Heart right ventricle (tissue), 16 donors: ENCODE measurements at regions not wholly inside any gene's neighbourhood (a gene's known extent, or its start where the extent isn't known, plus 50 kb on each side); places are given as distances from the start of the nearest gene placed in this dataset.
A peak's percentile ranks its signal among the peaks of the same experiment; 100 is the strongest.
"Not testable (repeated sequence)": the region's sequence is repeated elsewhere in the genome, so short reads cannot be mapped to it uniquely, and the experiment has no call there.

Experiments
- ATAC-seq, 8 donors: fragments of 200-7000 bp; cut with Tn5 transposase; one replicate each; pipeline ENCODE4 v1.9.1; 2020; ENCODE audit warnings: mild to moderate bottlenecking in 8 of 8, moderate library complexity in 8 of 8, moderate number of reproducible peaks in 1 of 8
- DNase-seq, 2 donors: peaks; one replicate each; pipeline ENCODE4 v3.0.0-alpha.2; 2020
- H3K27ac ChIP-seq, 10 donors: fragments of 200-600 bp; sonication (generic) in 2 of 10; one replicate each; pipeline versions ENCODE4 v1.5.0 to v1.8.0; 2020 to 2022; ENCODE audit warnings: mild to moderate bottlenecking in 3 of 10
- H3K27me3 ChIP-seq, 7 donors: fragments of 200-600 bp; one replicate each; pipeline ENCODE4 v1.8.0; 2021 to 2022; ENCODE audit warnings: mild to moderate bottlenecking in 2 of 7
- H3K36me3 ChIP-seq, 9 donors: fragments of 200-600 bp; sonication (generic) in 1 of 9; one replicate each; pipeline versions ENCODE4 v1.5.0 to v1.8.0; 2020 to 2022; ENCODE audit warnings: mild to moderate bottlenecking in 2 of 9
- H3K4me1 ChIP-seq, 9 donors: fragments of 200-600 bp; sonication (generic) in 1 of 9; one replicate each; pipeline versions ENCODE4 v1.5.0 to v1.8.0; 2020 to 2022; ENCODE audit warnings: mild to moderate bottlenecking in 4 of 9
- H3K4me3 ChIP-seq, 10 donors: fragments of 200-600 bp; sonication (generic) in 2 of 10; one replicate each; pipeline versions ENCODE4 v1.5.0 to v1.8.0; 2020 to 2022; ENCODE audit warnings: mild to moderate bottlenecking in 7 of 10, moderate library complexity in 2 of 10
- H3K9me3 ChIP-seq, 11 donors: fragments of 200-600 bp in 10 of 11; sonication (generic) in 2 of 11; one replicate each; pipeline versions ENCODE4 v1.5.0 to v1.8.0; 2013 to 2022; ENCODE audit warnings: mild to moderate bottlenecking in 2 of 11, control low read depth in 1 of 11, moderate library complexity in 1 of 11
- WGBS, 2 donors: extraction: QIAGEN DNeasy Blood & Tissue Kit; methylation state at CpG; one replicate each; pipeline ENCODE4 v1.1.7; 2013; ENCODE audit warnings: inconsistent platforms in 1 of 2; 5-methylcytosine and 5-hydroxymethylcytosine counted together
- intact Hi-C, 10 donors: fragments of 100-400 bp; cut with DNase I; formaldehyde crosslinking; loops; one replicate each; pipeline versions ENCODE4 v1.11.1 to v1.14.2; 2022
- TF ChIP-seq, protein P1 (sequence below), 9 donors: fragments of 200-600 bp; sonication (generic) in 2 of 9; IDR thresholded peaks; one replicate each; pipeline versions ENCODE4 v1.5.0 to v1.8.0; 2021 to 2022; ENCODE audit warnings: antibody characterized with exemption in 9 of 9, mild to moderate bottlenecking in 5 of 9, moderate library complexity in 1 of 9
- donor health status: Arrhythmogenic right ventricular cardiomyopathy.
- donor health status: ischemic (EF 13 %, LVEDD 7.1; RV severe dilation, severe dysfunction).
- donor health status: healthy with polysubstance abuse.
- donor health status: DM: no; HTN: yes; CAD: no.
- donor health status: DM: no; HTN: no; CAD: no.
- donor health status: ischemic (EF 25% LVEDD 6.9; RV normal size, moderate dysfunction).
- donor health status: ischemic (EF 25% LVEDD 5.7; RV mildly dilated, moderate dysfunction).
- donor health status: healthy.
- donor health status: DM: yes; HTN: yes; CAD: no.
- donor health status: Ischemic cardiomyopathy.
- donor health status: ischemic (EF 35%, LVEDD 5.7; RV mildly dilated, moderate dysfunction).
- donor health status: nonischemic (EF 11% LVEDD 7.7; RV severe dilation, severe dysfunction).
- donor health status: DM: yes; HTN: yes; CAD: no.
- donor health status: PGD.
- donor health status: ischemic (EF 29% LVEDD 5.4; RV normal size, mild dysfunction).
- donor health status: nonischemic (EF 23%, LVEDD 6.1; RV moderate dilation, normal function).

GRCh38 chr3:23723141-23723540, 82.6 kb upstream of the UBE2E1 start:
- ATAC-seq = no peak
- intact Hi-C loops = no loop called here

DNA sequence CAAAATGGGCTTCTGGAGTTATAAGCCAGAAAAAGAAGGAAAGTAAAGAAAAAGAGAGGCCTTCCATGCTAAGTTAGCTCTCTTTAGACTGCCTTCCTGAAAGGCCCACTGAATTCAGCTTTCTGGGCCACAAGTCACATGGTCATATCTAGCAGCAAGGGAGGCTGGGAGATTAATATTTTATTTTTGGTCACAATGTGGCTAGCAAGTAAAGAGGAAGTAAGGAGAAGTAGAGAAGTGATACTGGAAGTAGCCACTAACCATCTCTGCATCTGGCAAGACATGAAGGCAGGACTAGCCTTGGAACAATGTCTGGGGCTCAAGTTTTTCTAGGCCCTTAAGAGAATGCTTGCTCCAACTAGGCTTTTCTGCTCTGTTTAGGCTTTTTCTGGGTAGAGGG, 81.8 kb upstream of the UBE2E1 start:
- DNase-seq (no peak), ATAC-seq (no peak)
- no peaks in the 10 kb centered on the region for H3K27me3 ChIP-seq
- H3K9me3 ChIP-seq = peaks cover 0 to 5% (median 0%) of the 10 kb centered on the region in 11 donors
- TF ChIP-seq, protein P1, sequence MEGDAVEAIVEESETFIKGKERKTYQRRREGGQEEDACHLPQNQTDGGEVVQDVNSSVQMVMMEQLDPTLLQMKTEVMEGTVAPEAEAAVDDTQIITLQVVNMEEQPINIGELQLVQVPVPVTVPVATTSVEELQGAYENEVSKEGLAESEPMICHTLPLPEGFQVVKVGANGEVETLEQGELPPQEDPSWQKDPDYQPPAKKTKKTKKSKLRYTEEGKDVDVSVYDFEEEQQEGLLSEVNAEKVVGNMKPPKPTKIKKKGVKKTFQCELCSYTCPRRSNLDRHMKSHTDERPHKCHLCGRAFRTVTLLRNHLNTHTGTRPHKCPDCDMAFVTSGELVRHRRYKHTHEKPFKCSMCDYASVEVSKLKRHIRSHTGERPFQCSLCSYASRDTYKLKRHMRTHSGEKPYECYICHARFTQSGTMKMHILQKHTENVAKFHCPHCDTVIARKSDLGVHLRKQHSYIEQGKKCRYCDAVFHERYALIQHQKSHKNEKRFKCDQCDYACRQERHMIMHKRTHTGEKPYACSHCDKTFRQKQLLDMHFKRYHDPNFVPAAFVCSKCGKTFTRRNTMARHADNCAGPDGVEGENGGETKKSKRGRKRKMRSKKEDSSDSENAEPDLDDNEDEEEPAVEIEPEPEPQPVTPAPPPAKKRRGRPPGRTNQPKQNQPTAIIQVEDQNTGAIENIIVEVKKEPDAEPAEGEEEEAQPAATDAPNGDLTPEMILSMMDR (IDR thresholded peaks at IDR 0.05) = no peak
- peak overlapping the region in 1 of 10 donors; percentile 26 for H3K27ac ChIP-seq
- no peak overlapping the region for H3K4me3 ChIP-seq
- H3K4me1 ChIP-seq = peaks cover 0 to 10% (median 0%) of the 10 kb centered on the region in 9 donors
- H3K36me3 ChIP-seq = no peaks in the 10 kb centered on the region
- intact Hi-C loops = no loop called here

More at GRCh38 chr3:23723141-23723540, 82.6 kb upstream of the UBE2E1 start:
- no peak for DNase-seq
- Histone ChIP-seq H3K4me3 (no peak overlapping the region), H3K27ac (no peak overlapping the region), H3K9me3 (peaks cover 0 to 5% (median 0%) of the 10 kb centered on the region in 11 donors), H3K4me1 (peaks cover 0 to 10% (median 0%) of the 10 kb centered on the region in 9 donors), H3K36me3 (no peaks in the 10 kb centered on the region), H3K27me3 (no peaks in the 10 kb centered on the region)
- TF ChIP-seq, protein P1 (IDR thresholded peaks at IDR 0.05) = no peak
- 95 to 96% methylated on average over 5 of the region's 5 CpGs for WGBS, 2 donors

DNA sequence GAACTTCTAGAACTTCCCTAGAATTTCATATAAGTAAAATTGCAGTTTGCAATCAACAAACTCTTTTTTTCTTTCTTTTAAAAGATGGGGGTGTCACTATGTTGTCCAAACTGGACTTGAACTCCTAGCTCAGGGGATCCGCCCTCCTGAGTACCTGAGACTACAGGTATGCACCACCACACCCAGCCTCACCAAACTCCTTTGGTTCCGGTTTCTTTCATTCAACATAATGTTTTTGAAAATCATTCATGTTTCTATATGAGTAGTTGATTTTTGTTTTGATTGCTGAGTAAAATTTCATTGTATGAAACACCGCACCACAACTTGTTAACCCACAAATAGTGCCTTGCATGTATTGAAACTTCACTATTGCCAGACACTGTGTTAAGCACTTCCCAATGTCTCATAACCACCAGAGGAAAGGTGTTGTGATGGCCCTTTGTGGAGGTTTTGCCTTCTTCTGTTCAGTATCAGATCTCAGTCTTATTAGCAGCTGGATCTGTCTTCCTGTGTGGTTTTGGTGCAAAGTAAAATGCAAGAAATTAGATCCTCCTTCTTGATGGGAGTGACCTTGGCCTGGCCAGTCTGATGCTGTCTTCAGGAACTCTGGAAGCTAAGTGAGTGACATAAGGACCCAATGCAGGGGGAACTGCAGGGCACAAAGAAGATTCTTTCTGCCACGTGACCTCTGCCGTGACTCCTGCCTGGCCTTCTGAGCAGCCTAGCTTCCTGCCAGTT, 78.8 kb upstream of the UBE2E1 start:
- H3K9me3 ChIP-seq = peaks cover 0 to 5% (median 0%) of the 10 kb centered on the region in 11 donors
- no peak overlapping the region for H3K4me3 ChIP-seq
- WGBS, 2 donors = 81 to 87% methylated on average over 5 of the region's 5 CpGs
- intact Hi-C loops = no loop called here
- H3K36me3 ChIP-seq = no peaks in the 10 kb centered on the region
- H3K4me1 ChIP-seq = peaks cover 0 to 11% (median 4%) of the 10 kb centered on the region in 9 donors
- ATAC-seq = no peak
- TF ChIP-seq, protein P1 (IDR thresholded peaks at IDR 0.05) = no peak
- no peaks in the 10 kb centered on the region for H3K27me3 ChIP-seq
- no peak overlapping the region for H3K27ac ChIP-seq
- no peak for DNase-seq

- TF ChIP-seq, protein P1 (IDR thresholded peaks at IDR 0.05) = no peak
- DNase-seq = no peak
- intact Hi-C loops = no loop called here
- 88 to 93% methylated on average over 4 of the region's 4 CpGs for WGBS, 2 donors
- H3K27ac ChIP-seq = no peak overlapping the region
- ATAC-seq = no peak
- no peaks in the 10 kb centered on the region for H3K27me3 ChIP-seq
- H3K36me3 ChIP-seq = no peaks in the 10 kb centered on the region
- H3K4me3 ChIP-seq = no peak overlapping the region
- peaks cover 0 to 4% (median 0%) of the 10 kb centered on the region in 11 donors for H3K9me3 ChIP-seq
- peaks cover 0 to 11% (median 4%) of the 10 kb centered on the region in 9 donors for H3K4me1 ChIP-seq
Observed at GRCh38 chr3:23728601-23729117, 77.1 kb upstream of the UBE2E1 start.

DNA sequence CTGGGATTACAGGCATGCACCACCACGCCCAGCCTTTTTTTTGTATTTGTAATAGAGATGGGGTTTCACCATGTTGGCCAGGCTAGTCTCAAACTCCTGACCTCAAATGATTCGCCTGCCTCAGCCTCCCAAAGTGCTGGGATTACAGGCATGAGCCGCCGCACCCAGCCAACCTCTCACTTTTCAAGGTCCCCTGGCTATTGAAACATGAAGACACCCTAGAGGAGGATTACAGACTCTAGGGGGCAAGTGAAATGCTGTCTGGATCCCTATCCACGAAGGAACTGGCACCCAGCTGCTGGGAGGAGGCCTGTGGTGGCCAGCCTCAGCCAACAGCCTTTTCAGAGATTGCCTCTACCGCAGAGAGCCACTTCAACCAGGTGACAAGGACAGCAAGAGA, 76.4 kb upstream of the UBE2E1 start:
- 88 to 92% methylated on average over 6 of the region's 6 CpGs for WGBS, 2 donors
- ATAC-seq = not testable (repeated sequence)

More for the DNA sequence above, 76.4 kb upstream of the UBE2E1 start:
- H3K4me1 ChIP-seq = peaks cover 0 to 11% (median 4%) of the 10 kb centered on the region in 9 donors
- intact Hi-C loops, H3K4me3 ChIP-seq, DNase-seq, H3K36me3 ChIP-seq, H3K9me3 ChIP-seq, H3K27me3 ChIP-seq, H3K27ac ChIP-seq: not testable (repeated sequence)
